ENCODE measurements at regions not wholly inside any gene's neighbourhood (a gene's known extent, or its start where the extent isn't known, plus 50 kb on each side); places are given as distances from the start of the nearest gene placed in this dataset.

DNA sequence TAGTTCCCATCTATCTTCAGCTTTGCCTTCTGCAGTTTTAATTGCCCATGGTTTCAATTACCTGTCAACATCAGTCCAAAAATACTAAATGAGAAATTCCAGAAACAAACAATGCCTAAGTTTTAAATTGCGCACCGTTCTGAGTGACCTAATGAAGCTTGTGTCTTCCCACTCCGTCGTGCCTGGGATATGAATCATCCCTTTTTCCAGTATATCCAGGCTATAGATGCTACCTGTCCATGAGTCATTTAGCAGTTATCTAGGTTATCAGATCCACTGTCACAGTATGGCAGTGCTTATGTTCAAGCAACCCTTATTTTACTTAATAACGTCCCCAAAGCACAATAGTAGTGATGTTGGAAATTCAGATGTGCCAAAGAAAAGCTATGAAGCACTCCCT, 363.6 kb upstream of the FAM241A start:
- FAIRE-seq (no peak), DNase-seq (ENCODE audit: insufficient read length, low spot score) (no peak)
- TF ChIP-seq, protein P1, sequence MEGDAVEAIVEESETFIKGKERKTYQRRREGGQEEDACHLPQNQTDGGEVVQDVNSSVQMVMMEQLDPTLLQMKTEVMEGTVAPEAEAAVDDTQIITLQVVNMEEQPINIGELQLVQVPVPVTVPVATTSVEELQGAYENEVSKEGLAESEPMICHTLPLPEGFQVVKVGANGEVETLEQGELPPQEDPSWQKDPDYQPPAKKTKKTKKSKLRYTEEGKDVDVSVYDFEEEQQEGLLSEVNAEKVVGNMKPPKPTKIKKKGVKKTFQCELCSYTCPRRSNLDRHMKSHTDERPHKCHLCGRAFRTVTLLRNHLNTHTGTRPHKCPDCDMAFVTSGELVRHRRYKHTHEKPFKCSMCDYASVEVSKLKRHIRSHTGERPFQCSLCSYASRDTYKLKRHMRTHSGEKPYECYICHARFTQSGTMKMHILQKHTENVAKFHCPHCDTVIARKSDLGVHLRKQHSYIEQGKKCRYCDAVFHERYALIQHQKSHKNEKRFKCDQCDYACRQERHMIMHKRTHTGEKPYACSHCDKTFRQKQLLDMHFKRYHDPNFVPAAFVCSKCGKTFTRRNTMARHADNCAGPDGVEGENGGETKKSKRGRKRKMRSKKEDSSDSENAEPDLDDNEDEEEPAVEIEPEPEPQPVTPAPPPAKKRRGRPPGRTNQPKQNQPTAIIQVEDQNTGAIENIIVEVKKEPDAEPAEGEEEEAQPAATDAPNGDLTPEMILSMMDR (IDR thresholded peaks at IDR 0.05; ENCODE audit: insufficient read depth, missing control alignments) = no peak

DNA sequence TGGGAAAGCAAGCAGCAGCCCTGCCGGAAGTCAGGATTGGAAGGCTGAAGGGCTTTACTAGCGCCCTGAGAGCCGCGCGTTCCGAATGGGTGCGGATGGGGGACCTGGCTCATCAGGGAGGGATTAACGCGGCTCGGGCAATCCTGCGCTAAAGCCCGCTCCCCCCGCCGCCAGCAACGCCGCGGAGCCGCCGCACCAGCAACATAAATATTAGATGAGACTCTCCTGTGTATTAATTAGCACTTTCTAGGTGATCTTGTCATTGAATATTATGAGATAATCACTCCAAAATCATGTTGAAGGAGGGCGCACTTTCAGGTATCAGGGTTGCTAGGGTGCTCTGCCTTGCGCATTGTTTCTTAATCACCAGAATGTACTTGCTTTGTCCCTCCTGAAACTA, 357.2 kb upstream of the FAM241A start:
- no peak for FAIRE-seq
- TF ChIP-seq, protein P1 (IDR thresholded peaks at IDR 0.05; ENCODE audit: insufficient read depth, missing control alignments) = no peak

DNA sequence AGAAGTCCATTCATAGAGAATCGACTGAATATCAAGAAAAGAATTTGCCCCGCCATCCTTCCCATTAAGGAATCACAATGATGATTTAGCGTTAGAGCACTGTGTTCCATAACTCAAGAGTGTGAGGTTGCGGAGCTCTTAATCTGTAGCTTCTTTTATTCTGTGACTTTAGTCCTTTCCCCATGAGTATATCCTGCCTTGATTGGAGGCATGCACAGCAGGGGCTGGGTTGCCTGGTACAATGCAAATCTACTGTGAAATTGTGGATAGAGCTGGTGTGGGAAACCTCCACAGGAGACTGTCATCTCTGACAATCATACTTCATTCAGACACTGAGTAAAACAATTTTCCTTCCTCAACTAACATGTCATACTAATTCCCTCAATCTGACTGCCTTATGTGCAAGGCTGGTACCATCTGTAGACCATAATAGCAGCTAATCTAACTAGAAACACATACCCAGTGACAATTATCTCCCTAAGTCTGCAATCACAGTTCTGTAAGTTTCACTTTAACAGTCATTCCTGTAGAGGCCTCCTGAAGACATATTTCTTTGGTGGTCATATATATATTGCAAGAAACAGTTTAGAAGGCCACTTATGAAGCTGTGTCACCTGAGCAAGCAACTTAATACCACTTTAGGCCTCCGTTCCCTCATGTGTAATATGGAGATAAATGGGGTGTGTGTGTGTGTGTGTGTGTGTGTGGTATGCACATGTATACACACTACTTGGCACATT, 355.2 kb upstream of the FAM241A start:
- TF ChIP-seq, protein P1 (IDR thresholded peaks at IDR 0.05; ENCODE audit: insufficient read depth, missing control alignments) = no peak
- FAIRE-seq (no peak), DNase-seq (ENCODE audit: insufficient read length, low spot score) (no peak)

More for the DNA sequence above, 357.2 kb upstream of the FAM241A start:
- no peak for DNase-seq (ENCODE audit: insufficient read length, low spot score)

DNA sequence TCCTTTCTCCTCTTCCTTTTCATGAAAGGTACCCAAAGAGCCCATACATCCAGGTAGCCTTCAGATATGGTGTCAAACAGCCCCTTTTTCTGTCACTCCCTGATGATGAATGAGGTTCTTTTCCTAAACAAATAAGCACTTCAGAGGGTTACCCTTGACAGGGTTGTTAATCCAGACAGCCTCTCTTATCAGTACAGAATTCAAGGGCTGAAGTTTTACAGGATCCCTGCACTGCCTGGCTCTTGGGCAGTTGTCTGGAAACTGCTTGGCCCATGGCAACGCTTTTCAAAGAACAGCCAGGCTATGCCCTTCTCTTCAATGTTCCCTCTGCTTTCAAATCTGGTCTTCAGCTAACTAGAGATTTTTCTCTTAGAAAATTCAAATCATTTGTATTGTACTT, 352.6 kb upstream of the FAM241A start:
- TF ChIP-seq, protein P1 (IDR thresholded peaks at IDR 0.05; ENCODE audit: insufficient read depth, missing control alignments) = no peak
- no peak for FAIRE-seq
- no peak for DNase-seq (ENCODE audit: insufficient read length, low spot score)

DNA sequence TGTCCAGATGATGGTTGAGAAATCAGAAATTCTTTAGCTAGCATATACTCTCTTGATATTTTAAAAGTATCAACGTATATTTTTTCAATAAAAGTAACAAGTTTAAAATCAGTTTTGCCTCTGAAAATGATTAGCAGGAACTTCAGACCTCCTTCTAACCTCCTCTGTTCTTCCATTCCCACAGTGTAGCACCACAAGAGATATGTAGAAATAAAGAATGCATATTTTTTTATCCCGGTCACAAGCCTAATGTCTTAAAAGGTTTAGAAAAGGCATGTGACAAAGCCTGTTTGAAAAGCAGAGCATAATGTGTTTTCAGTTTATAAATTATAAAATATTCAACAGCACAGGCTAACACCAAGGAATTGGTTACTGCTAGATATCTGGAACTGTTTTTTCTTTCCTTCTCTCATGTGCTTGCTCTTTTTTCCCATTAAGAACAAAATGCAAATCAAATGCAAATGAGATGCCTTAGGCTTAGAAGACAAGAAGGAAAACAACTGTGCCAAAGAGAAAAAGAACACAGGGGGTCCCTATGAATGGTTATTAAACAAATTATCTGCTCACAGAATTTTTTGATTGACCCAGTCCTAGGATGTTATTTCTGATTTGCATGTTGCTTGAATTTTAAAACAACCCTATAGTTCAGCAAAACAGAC, 351.7 kb upstream of the FAM241A start:
- FAIRE-seq (no peak), DNase-seq (ENCODE audit: insufficient read length, low spot score) (no peak)
- TF ChIP-seq, protein P1 (IDR thresholded peaks at IDR 0.05; ENCODE audit: insufficient read depth, missing control alignments) = no peak

DNA sequence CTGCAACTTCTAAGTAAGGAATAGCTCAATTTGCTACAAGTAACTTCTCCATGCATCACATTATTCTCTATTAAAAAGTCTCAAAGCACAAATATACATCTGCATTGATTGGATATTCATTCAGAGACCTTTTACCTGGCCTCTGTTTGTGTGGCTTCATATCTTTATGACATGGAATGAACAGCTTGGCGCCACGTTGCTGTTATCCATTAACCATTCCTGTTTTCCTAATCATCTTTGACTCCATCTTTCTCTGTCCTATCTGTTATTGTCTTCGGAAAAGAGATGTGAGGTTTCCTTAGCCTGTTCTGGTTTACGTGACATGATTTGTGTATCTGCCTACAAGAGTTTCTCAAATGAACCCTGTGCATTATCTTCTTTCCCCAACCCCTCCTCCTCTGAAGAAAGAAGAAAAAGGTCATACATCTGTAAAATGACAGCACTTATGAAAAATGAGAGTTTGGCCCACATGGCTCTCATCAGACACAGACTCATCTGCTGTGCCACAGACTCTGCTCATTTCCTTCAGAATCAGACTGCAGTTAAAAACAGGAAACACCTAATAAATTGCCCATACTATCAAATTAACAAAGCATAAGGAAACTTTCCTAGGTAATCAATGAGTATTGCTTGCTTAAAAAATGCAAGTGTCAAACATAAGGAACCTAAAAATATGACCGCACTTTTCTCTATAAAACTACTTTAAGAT, 347.6 kb upstream of the FAM241A start:
- TF ChIP-seq, protein P1 (IDR thresholded peaks at IDR 0.05; ENCODE audit: insufficient read depth, missing control alignments) = no peak
- no peak for DNase-seq (ENCODE audit: insufficient read length, low spot score)
- FAIRE-seq = no peak
